Smooth muscle cell (in vitro differentiated cells): ENCODE measurements at regions not wholly inside any gene's neighbourhood (a gene's known extent, or its start where the extent isn't known, plus 50 kb on each side); places are given as distances from the start of the nearest gene placed in this dataset.

Source experiments
- DNase-seq: peaks from one replicate; lab custom pipeline; 2025; ENCODE audit not compliant: unreplicated experiment; lab: John Stamatoyannopoulos, UW
- H2AFZ ChIP-seq: fragments of 200-600 bp; sonication (generic); 2 replicates; pipeline ENCODE4 v1.6.0; 2016; ENCODE audit warnings: antibody characterized with exemption, low read depth, mild to moderate bottlenecking
- H3F3A ChIP-seq: fragments of 200-600 bp; sonication (generic); 2 replicates; pipeline ENCODE4 v1.6.0; 2017; ENCODE audit warnings: antibody characterized with exemption, low read depth
- H3K27ac ChIP-seq: fragments of 200-600 bp; sonication (generic); 2 replicates; pipeline ENCODE4 v1.5.1; 2016; ENCODE audit warnings: low read depth, mild to moderate bottlenecking
- H3K27me3 ChIP-seq: fragments of 200-600 bp; sonication (generic); 2 replicates; pipeline ENCODE4 v1.6.1; 2016; ENCODE audit warnings: low read depth, mild to moderate bottlenecking
- H3K36me3 ChIP-seq: fragments of 200-600 bp; sonication (generic); 2 replicates; pipeline ENCODE4 v1.5.1; 2016; ENCODE audit warnings: low read depth
- H3K4me1 ChIP-seq: fragments of 200-600 bp; sonication (generic); 2 replicates; pipeline ENCODE4 v1.5.1; 2016; ENCODE audit warnings: low read depth
- H3K4me2 ChIP-seq: fragments of 200-600 bp; sonication (generic); 2 replicates; pipeline ENCODE4 v1.6.0; 2016; ENCODE audit warnings: mild to moderate bottlenecking
- H3K4me3 ChIP-seq: fragments of 200-600 bp; sonication (generic); 2 replicates; pipeline ENCODE4 v1.5.1; 2016; ENCODE audit warnings: mild to moderate bottlenecking
- H3K79me2 ChIP-seq: fragments of 200-600 bp; sonication (generic); 2 replicates; pipeline ENCODE4 v1.6.0; 2016; ENCODE audit warnings: low read depth, mild to moderate bottlenecking
- H3K9ac ChIP-seq: fragments of 200-600 bp; sonication (generic); 2 replicates; pipeline ENCODE4 v1.6.0; 2016; ENCODE audit warnings: low read depth
- H3K9me3 ChIP-seq: fragments of 200-600 bp; sonication (generic); replicated peaks from 2 replicates; pipeline ENCODE4 v1.5.1; 2016; ENCODE audit warnings: low read depth
- H4K20me1 ChIP-seq: fragments of 200-600 bp; sonication (generic); 2 replicates; pipeline ENCODE4 v1.6.0; 2016; ENCODE audit warnings: low read depth
- whole genome bisulfite sequencing: methylation state at CpG from one replicate; pipeline ENCODE4 v1.1.7; 2016; ENCODE audit warnings: low lambda C conversion rate; 5-methylcytosine and 5-hydroxymethylcytosine counted together
- TF ChIP-seq, protein P1 (sequence below): fragments of 200-600 bp; sonication (generic); IDR thresholded peaks from 2 replicates; pipeline ENCODE4 v1.5.1; 2017; ENCODE audit warnings: borderline replicate concordance, mild to moderate bottlenecking, antibody characterized with exemption; ENCODE audit not compliant: insufficient read depth, poor library complexity, severe bottlenecking

DNA sequence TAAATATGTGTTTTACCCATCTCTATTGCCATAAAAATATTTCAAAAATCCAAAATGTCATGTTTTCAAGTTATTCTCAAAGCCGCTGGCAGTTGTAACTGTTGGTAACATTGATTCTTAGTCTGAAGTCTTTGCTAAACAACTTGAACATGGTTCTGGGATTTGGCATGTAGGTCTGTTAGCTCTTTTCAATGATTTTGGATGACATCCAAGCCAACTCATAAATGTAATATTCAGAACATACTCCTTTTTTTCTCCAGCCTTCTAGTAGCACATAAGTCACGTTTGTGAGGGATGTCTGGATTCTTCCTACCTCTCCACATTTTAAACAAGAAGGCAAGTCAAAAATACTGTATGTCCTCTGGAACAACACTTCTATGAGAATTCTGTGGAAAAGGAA lies 305.3 kb downstream of the PRR32 start:
- Histone ChIP-seq H3K4me3 (no peak overlapping the region), H3K4me2 (no peak overlapping the region), H3K27ac (no peak overlapping the region), H3K9ac (no peak overlapping the region), H3K4me1 (no peaks in the 10 kb centered on the region), H3K36me3 (no peaks in the 10 kb centered on the region), H4K20me1 (no peaks in the 10 kb centered on the region), H3K79me2 (no peaks in the 10 kb centered on the region), H3F3A (no peaks in the 10 kb centered on the region), H3K9me3 (no peaks in the 10 kb centered on the region), H3K27me3 (no peaks in the 10 kb centered on the region), H2AFZ (no peak overlapping the region)
- DNase-seq: no peak
- TF ChIP-seq, protein P1, sequence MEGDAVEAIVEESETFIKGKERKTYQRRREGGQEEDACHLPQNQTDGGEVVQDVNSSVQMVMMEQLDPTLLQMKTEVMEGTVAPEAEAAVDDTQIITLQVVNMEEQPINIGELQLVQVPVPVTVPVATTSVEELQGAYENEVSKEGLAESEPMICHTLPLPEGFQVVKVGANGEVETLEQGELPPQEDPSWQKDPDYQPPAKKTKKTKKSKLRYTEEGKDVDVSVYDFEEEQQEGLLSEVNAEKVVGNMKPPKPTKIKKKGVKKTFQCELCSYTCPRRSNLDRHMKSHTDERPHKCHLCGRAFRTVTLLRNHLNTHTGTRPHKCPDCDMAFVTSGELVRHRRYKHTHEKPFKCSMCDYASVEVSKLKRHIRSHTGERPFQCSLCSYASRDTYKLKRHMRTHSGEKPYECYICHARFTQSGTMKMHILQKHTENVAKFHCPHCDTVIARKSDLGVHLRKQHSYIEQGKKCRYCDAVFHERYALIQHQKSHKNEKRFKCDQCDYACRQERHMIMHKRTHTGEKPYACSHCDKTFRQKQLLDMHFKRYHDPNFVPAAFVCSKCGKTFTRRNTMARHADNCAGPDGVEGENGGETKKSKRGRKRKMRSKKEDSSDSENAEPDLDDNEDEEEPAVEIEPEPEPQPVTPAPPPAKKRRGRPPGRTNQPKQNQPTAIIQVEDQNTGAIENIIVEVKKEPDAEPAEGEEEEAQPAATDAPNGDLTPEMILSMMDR: no peak
- WGBS: 68% methylated on average over 2 of the region's 2 CpGs

DNA sequence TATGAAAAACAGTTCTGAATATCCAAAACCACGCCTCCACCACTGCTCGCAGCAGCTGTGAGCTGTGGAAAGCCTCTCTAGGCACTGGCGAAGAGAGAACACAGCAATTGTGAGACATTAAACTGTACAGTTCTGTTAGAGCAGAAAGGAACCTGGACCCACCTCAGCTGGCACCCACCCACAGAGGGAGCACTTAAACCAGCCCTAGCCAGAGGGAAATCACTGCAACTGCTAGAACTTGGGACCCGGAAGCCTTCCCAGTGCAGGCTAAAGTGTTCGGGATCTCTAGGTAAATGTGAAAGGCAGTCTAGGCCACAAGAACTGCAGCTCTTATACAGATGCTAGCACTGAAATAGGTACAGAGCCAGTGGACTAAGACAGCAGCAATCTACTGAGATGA lies 308.8 kb downstream of the PRR32 start:
- TF ChIP-seq, protein P1: no peak
- WGBS: 86% methylated on average over 5 of the region's 5 CpGs
- Histone ChIP-seq H3K79me2 (no peaks in the 10 kb centered on the region), H3K27me3 (no peaks in the 10 kb centered on the region), H3K9ac (no peak overlapping the region), H3K9me3 (no peaks in the 10 kb centered on the region), H3K36me3 (no peaks in the 10 kb centered on the region), H3K27ac (no peak overlapping the region), H2AFZ (no peak overlapping the region), H3K4me2 (no peak overlapping the region), H4K20me1 (no peaks in the 10 kb centered on the region), H3F3A (no peaks in the 10 kb centered on the region), H3K4me1 (no peaks in the 10 kb centered on the region), H3K4me3 (no peak overlapping the region)
- DNase-seq: no peak

DNA sequence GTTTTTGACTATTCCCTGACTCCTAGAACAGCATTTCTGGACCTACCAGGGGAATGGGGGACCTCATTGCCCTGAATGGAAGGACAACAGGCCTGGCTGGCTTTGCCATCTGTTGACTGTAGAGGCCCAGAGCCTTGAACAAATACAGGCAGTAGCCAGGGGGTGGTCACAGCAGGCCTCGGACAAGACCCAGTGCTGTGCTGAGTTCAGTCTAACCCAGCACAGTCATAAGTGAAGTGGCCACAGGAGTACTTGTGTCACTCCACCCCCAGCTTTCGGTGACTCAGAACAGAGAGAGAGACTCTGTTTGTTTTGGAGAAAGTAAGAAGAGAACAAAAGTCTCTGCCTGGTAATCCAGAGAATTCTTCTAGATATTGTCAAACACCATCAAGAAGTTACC lies 310.0 kb downstream of the PRR32 start:
- H3K27ac ChIP-seq: no peak overlapping the region
- DNase-seq: no peak
- no peaks in the 10 kb centered on the region for H3F3A ChIP-seq
- no peaks in the 10 kb centered on the region for H3K9me3 ChIP-seq
- no peaks in the 10 kb centered on the region for H3K79me2 ChIP-seq
- H3K27me3 ChIP-seq: no peaks in the 10 kb centered on the region
- TF ChIP-seq, protein P1: no peak
- H2AFZ ChIP-seq: no peak overlapping the region
- H3K4me1 ChIP-seq: no peaks in the 10 kb centered on the region
- H4K20me1 ChIP-seq: no peaks in the 10 kb centered on the region
- H3K36me3 ChIP-seq: no peaks in the 10 kb centered on the region
- no peak overlapping the region for H3K9ac ChIP-seq
- 73% methylated on average over 2 of the region's 2 CpGs for WGBS
- no peak overlapping the region for H3K4me3 ChIP-seq
- H3K4me2 ChIP-seq: no peak overlapping the region

DNA sequence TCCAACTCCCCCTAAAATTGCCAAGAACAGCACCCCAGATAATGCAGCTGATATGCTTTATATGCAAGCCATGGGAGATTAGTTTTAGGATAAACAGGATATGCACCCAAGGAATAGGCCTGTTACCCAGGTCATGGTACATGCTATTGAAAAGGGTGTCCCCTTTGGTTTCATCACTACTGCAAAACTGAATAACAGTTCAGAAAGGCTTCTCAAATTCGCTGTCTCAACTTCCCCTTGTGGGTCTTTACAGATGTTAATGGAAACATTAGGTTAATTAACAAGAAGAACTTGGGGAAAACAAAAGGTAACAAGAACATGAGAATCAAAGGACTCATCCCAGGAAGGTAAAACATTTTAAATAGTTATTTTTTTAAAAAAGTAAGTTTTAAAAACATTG lies 318.7 kb downstream of the PRR32 start:
- Histone ChIP-seq H3K4me3 (no peak overlapping the region), H4K20me1 (no peaks in the 10 kb centered on the region), H3K36me3 (no peaks in the 10 kb centered on the region), H3K27ac (no peak overlapping the region), H3K9me3 (no peaks in the 10 kb centered on the region), H3K9ac (no peak overlapping the region), H3F3A (no peaks in the 10 kb centered on the region), H3K27me3 (no peaks in the 10 kb centered on the region), H3K4me2 (no peak overlapping the region), H3K79me2 (no peaks in the 10 kb centered on the region), H2AFZ (no peak overlapping the region), H3K4me1 (no peaks in the 10 kb centered on the region)
- no peak for DNase-seq
- 19% methylated on average over 1 of the region's 1 CpG for WGBS
- TF ChIP-seq, protein P1: no peak
